SK-N-MC (cell line): ENCODE measurements at regions not wholly inside any gene's neighbourhood (a gene's known extent, or its start where the extent isn't known, plus 50 kb on each side); places are given as distances from the start of the nearest gene placed in this dataset.

Experiments
- EZH2 ChIP-seq: fragments of 200-600 bp; sonication (generic); IDR thresholded peaks from one replicate; pipeline ENCODE4 v1.6.1; 2017; ENCODE audit warnings: antibody characterized with exemption
- FOXP2 ChIP-seq: optimal IDR thresholded peaks from 2 replicates; pipeline ENCODE3; 2011; ENCODE audit warnings: mild to moderate bottlenecking, moderate library complexity; ENCODE audit not compliant: insufficient read depth; ENCODE audit errors: extremely low read length, control extremely low read depth
- POLR2AphosphoS5 ChIP-seq: IDR thresholded peaks from 2 replicates; pipeline ENCODE4 v1.6.1; 2012; ENCODE audit warnings: mild to moderate bottlenecking, low read depth, low read length, borderline replicate concordance

- TF ChIP-seq EZH2 = no peak
- no peak for TF ChIP-seq POLR2AphosphoS5
- TF ChIP-seq FOXP2 = no peak
These were observed 805.4 kb upstream of the CDH6 start for GRCh38 chr5:30387974-30388632.
